SK-N-SH (cell line): ENCODE measurements at regions not wholly inside any gene's neighbourhood (a gene's known extent, or its start where the extent isn't known, plus 50 kb on each side); places are given as distances from the start of the nearest gene placed in this dataset.

ENCODE experiments used
- EZH2phosphoT487 ChIP-seq: fragments of 200-600 bp; sonication (generic); IDR thresholded peaks from 2 replicates; pipeline ENCODE4 v1.6.1; 2017; ENCODE audit warnings: low read depth, mixed run types, mild to moderate bottlenecking, antibody characterized with exemption, moderate library complexity, borderline replicate concordance
- RAD21 ChIP-seq: IDR thresholded peaks from 2 replicates; pipeline ENCODE4 v1.6.1; 2012; ENCODE audit warnings: mild to moderate bottlenecking, low read length
- RCOR1 ChIP-seq: fragments of 150-350 bp; IDR thresholded peaks from 2 replicates; pipeline ENCODE4 v1.6.1; 2017; ENCODE audit warnings: antibody characterized with exemption, low read length
- RFX5 ChIP-seq: IDR thresholded peaks from 2 replicates; pipeline ENCODE4 v1.6.1; 2012; ENCODE audit warnings: mild to moderate bottlenecking, improper control_type of control experiment, low read length
- SMC3 ChIP-seq: IDR thresholded peaks from 2 replicates; pipeline ENCODE4 v1.6.1; 2012; ENCODE audit warnings: low read depth, low read length, improper control_type of control experiment
- TAF1 ChIP-seq: IDR thresholded peaks from 2 replicates; pipeline ENCODE4 v1.6.1; 2012; ENCODE audit warnings: low read depth, mild to moderate bottlenecking, low read length, moderate library complexity, borderline replicate concordance
- YY1 ChIP-seq: IDR thresholded peaks from 2 replicates; pipeline ENCODE4 v1.4.0; 2012; ENCODE audit warnings: low read depth, mild to moderate bottlenecking
- TF ChIP-seq, protein P1 (sequence below): fragments of 150-350 bp; IDR thresholded peaks from 2 replicates; pipeline ENCODE4 v1.6.1; 2016; ENCODE audit warnings: mild to moderate bottlenecking, low read depth, low read length
- TF ChIP-seq, protein P2 (sequence below): fragments of 200-600 bp; sonication (generic); IDR thresholded peaks from 2 replicates; pipeline ENCODE4 v1.6.1; 2017; ENCODE audit warnings: antibody characterized with exemption, mild to moderate bottlenecking, moderate library complexity

DNA sequence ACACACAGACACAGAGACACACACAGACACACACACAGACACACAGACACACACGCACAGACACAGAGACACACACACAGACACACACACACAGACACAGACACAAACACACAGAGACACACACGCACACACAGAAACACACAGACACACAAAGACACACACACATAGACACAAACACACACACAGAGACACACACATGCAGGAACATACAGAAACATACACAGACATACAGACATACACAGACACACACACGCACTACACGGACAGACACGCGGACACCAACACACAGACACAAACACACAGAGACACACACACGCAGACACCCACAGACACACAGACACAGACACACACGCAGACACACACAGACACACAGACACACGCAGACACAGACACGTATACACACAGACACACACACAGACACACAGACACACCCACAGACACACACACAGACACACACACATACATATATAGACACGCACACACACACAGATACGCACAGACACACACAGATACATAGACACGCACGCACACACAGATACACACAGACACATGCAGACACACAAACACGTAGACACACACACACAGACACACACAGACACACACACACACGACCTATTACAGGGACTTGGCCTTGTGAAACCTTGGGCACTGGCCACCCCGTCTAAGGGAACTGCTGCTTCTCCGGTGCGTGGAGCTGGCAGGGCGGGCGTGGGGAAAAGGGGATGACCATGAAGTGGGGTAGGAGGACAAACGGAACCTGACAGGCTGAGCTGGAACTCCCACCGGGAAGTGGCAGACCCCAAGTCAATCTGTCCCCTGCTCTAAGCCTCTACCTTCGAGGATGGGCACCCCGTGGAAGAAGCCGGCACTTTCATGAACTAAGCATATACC lies 211.4 kb downstream of the TFCP2L1 start:
- TF ChIP-seq YY1 (no peak), EZH2phosphoT487 (no peak), RAD21 (no peak), SMC3 (no peak), TAF1 (no peak), RCOR1 (no peak), RFX5 (no peak)
- TF ChIP-seq, protein P1, sequence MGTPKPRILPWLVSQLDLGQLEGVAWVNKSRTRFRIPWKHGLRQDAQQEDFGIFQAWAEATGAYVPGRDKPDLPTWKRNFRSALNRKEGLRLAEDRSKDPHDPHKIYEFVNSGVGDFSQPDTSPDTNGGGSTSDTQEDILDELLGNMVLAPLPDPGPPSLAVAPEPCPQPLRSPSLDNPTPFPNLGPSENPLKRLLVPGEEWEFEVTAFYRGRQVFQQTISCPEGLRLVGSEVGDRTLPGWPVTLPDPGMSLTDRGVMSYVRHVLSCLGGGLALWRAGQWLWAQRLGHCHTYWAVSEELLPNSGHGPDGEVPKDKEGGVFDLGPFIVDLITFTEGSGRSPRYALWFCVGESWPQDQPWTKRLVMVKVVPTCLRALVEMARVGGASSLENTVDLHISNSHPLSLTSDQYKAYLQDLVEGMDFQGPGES: no peak
- TF ChIP-seq, protein P2, sequence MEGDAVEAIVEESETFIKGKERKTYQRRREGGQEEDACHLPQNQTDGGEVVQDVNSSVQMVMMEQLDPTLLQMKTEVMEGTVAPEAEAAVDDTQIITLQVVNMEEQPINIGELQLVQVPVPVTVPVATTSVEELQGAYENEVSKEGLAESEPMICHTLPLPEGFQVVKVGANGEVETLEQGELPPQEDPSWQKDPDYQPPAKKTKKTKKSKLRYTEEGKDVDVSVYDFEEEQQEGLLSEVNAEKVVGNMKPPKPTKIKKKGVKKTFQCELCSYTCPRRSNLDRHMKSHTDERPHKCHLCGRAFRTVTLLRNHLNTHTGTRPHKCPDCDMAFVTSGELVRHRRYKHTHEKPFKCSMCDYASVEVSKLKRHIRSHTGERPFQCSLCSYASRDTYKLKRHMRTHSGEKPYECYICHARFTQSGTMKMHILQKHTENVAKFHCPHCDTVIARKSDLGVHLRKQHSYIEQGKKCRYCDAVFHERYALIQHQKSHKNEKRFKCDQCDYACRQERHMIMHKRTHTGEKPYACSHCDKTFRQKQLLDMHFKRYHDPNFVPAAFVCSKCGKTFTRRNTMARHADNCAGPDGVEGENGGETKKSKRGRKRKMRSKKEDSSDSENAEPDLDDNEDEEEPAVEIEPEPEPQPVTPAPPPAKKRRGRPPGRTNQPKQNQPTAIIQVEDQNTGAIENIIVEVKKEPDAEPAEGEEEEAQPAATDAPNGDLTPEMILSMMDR: no peak
